CD14-positive monocyte (primary cell): ENCODE measurements at regions not wholly inside any gene's neighbourhood (a gene's known extent, or its start where the extent isn't known, plus 50 kb on each side); places are given as distances from the start of the nearest gene placed in this dataset.

ENCODE experiments used
- DNase-seq, 3 donors: peaks; one replicate each; pipeline ENCODE4 v3.0.0-alpha.2; 2011 to 2022
- H2AFZ ChIP-seq: 2 replicates; pipeline ENCODE4 v1.6.0; 2012; ENCODE audit warnings: mild to moderate bottlenecking, low read depth, low read length, inconsistent platforms; ENCODE audit not compliant: insufficient read depth, poor library complexity, severe bottlenecking
- H3K27ac ChIP-seq, 2 donors: 1 replicate in 1 of 2; 2 replicates in 1 of 2; pipeline ENCODE4 v1.5.1; 2012 to 2013; ENCODE audit warnings: low read length in 2 of 2, control low read depth in 1 of 2, inconsistent platforms in 1 of 2, low read depth in 1 of 2, mild to moderate bottlenecking in 1 of 2
- H3K27me3 ChIP-seq, 2 donors: one replicate each; pipeline versions ENCODE4 v1.6.0 to v1.6.1; 2011 to 2013; ENCODE audit warnings: low read length in 2 of 2; ENCODE audit not compliant: control insufficient read depth in 2 of 2, insufficient read depth in 2 of 2
- H3K36me3 ChIP-seq, 2 donors: replicated peaks in 1 of 2; 1 replicate in 1 of 2; 2 replicates in 1 of 2; pipeline versions ENCODE4 v1.5.1 to v1.6.1; 2012 to 2013; ENCODE audit warnings: low read length in 2 of 2, control low read depth in 1 of 2, inconsistent platforms in 1 of 2, mild to moderate bottlenecking in 1 of 2; ENCODE audit not compliant: insufficient read depth in 2 of 2, control insufficient read depth in 1 of 2
- H3K4me1 ChIP-seq, 2 donors: 1 replicate in 1 of 2; 2 replicates in 1 of 2; pipeline versions ENCODE4 v1.5.1 to v1.6.1; 2012 to 2013; ENCODE audit warnings: low read length in 2 of 2, control low read depth in 1 of 2, inconsistent platforms in 1 of 2, mild to moderate bottlenecking in 1 of 2, moderate library complexity in 1 of 2; ENCODE audit not compliant: insufficient read depth in 2 of 2, control insufficient read depth in 1 of 2
- H3K4me2 ChIP-seq: replicated peaks from 2 replicates; pipeline ENCODE3; 2012; ENCODE audit warnings: low read length, moderate library complexity, mild to moderate bottlenecking; ENCODE audit not compliant: poor library complexity, severe bottlenecking; ENCODE audit errors: extremely low read depth
- H3K4me3 ChIP-seq, 3 experiments: fragments of 200-600 bp in 1 of 3; sonication (generic) in 1 of 3; replicated peaks in 1 of 3; 1 replicate in 2 of 3; 2 replicates in 1 of 3; pipeline ENCODE4 v1.5.1; 2011 to 2013; ENCODE audit warnings: low read length in 3 of 3, mild to moderate bottlenecking in 3 of 3, control low read depth in 2 of 3, low read depth in 2 of 3, inconsistent platforms in 1 of 3, moderate library complexity in 1 of 3
- H3K79me2 ChIP-seq: 2 replicates; pipeline ENCODE4 v1.6.0; 2012; ENCODE audit warnings: mild to moderate bottlenecking, control low read depth, inconsistent platforms, low read length, moderate library complexity; ENCODE audit not compliant: insufficient read depth
- H3K9ac ChIP-seq: 2 replicates; pipeline ENCODE4 v1.6.0; 2017; ENCODE audit warnings: low read length, mild to moderate bottlenecking; ENCODE audit not compliant: insufficient read depth, poor library complexity, severe bottlenecking
- H3K9me3 ChIP-seq, 2 donors: replicated peaks in 1 of 2; 1 replicate in 1 of 2; 2 replicates in 1 of 2; pipeline versions ENCODE4 v1.5.1 to v1.6.1; 2012 to 2013; ENCODE audit warnings: low read length in 2 of 2, control low read depth in 1 of 2; ENCODE audit not compliant: control insufficient read depth in 1 of 2, insufficient read depth in 1 of 2
- H4K20me1 ChIP-seq: 2 replicates; pipeline ENCODE4 v1.6.0; 2012; ENCODE audit warnings: mild to moderate bottlenecking, low read length, control low read depth, moderate library complexity; ENCODE audit not compliant: insufficient read depth
- H3K27ac Mint-ChIP-seq, 7 donors: one replicate each; pipeline ENCODE4 v1.8.0; 2020; ENCODE audit warnings: mild to moderate bottlenecking in 7 of 7, mixed read lengths in 7 of 7, moderate library complexity in 6 of 7, inconsistent platforms in 2 of 7
- H3K27me3 Mint-ChIP-seq, 3 donors: one replicate each; pipeline ENCODE4 v1.8.0; 2021 to 2022; ENCODE audit warnings: low read depth in 3 of 3, mild to moderate bottlenecking in 3 of 3, mixed read lengths in 3 of 3, moderate library complexity in 3 of 3, inconsistent platforms in 1 of 3
- H3K36me3 Mint-ChIP-seq, 2 donors: one replicate each; pipeline ENCODE4 v1.8.0; 2020; ENCODE audit warnings: mixed read lengths in 2 of 2, inconsistent platforms in 1 of 2, mild to moderate bottlenecking in 1 of 2
- H3K4me1 Mint-ChIP-seq: one replicate; pipeline ENCODE4 v1.8.0; 2020; ENCODE audit warnings: mild to moderate bottlenecking, mixed read lengths
- H3K4me3 Mint-ChIP-seq, 2 donors: one replicate each; pipeline ENCODE4 v1.8.0; 2020; ENCODE audit warnings: mild to moderate bottlenecking in 2 of 2, mixed read lengths in 2 of 2, moderate library complexity in 1 of 2
- H3K9me3 Mint-ChIP-seq, 7 donors: one replicate each; pipeline ENCODE4 v1.8.0; 2020 to 2022; ENCODE audit warnings: mixed read lengths in 7 of 7, mild to moderate bottlenecking in 6 of 7, moderate library complexity in 6 of 7, inconsistent platforms in 2 of 7
- CTCF ChIP-seq: fragments of 200-600 bp; IDR thresholded peaks from one replicate; pipeline ENCODE4 v1.8.0; 2022; ENCODE audit warnings: antibody characterized with exemption, mild to moderate bottlenecking
- WGBS: methylation state at CpG from one replicate; pipeline ENCODE4 v1.1.5; 2013; ENCODE audit warnings: missing lambda C conversion rate; ENCODE audit not compliant: insufficient coverage; 5-methylcytosine and 5-hydroxymethylcytosine counted together
- intact Hi-C, 2 donors: fragments of 100-400 bp; cut with micrococcal nuclease; formaldehyde crosslinking; loops; one replicate each; pipeline versions ENCODE4 v1.15.0 to v1.15.1; 2023

GRCh38 chr7:156069891-156070290 lies 257.6 kb upstream of the SHH start:
- no peak overlapping the region for H3K4me2 ChIP-seq
- H2AFZ ChIP-seq = no peak overlapping the region
- H3K4me1 ChIP-seq = no peaks in the 10 kb centered on the region
- H3K27ac ChIP-seq = no peak overlapping the region
- H3K79me2 ChIP-seq = no peaks in the 10 kb centered on the region
- Mint-ChIP-seq H3K9me3 (peaks cover 0 to 22% (median 7%) of the 10 kb centered on the region in 7 donors), H3K4me1 (no peaks in the 10 kb centered on the region), H3K36me3 (no peaks in the 10 kb centered on the region), H3K27me3 (no peaks in the 10 kb centered on the region), H3K27ac (no peak overlapping the region), H3K4me3 (no peak overlapping the region)
- intact Hi-C loops = no loop called here
- no peaks in the 10 kb centered on the region for H3K27me3 ChIP-seq
- WGBS = 97% methylated on average over 4 of the region's 4 CpGs
- DNase-seq = no peak
- no peak overlapping the region for H3K9ac ChIP-seq
- H4K20me1 ChIP-seq = no peaks in the 10 kb centered on the region
- no peak for TF ChIP-seq CTCF
- H3K4me3 ChIP-seq = no peak overlapping the region
- H3K9me3 ChIP-seq = peaks cover 0 to 4% of the 10 kb centered on the region in 2 donors
- no peaks in the 10 kb centered on the region for H3K36me3 ChIP-seq

DNA sequence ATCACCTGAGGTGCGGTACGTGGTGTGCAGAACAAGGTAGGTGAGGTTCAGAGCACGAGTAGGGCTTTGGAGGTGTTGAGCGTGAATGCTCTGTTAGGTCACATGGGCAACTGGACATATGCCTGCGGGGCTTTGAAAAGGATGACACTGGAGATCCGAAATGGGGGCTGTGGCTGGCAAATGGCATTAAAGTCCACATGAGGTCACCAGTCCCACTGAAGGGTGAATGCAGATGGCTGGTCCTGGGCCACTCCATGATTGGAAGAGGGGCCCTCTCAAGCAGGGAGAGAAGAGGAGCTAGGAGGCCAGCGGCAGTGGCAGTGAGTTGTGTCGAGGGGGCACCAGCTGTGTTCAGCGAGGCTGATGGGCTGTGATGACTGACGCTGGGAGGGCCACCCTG lies 254.9 kb upstream of the SHH start:
- H3K9ac ChIP-seq = no peak overlapping the region
- Mint-ChIP-seq H3K27me3 (no peaks in the 10 kb centered on the region), H3K36me3 (no peaks in the 10 kb centered on the region), H3K4me1 (no peaks in the 10 kb centered on the region), H3K27ac (peak overlapping the region in 1 of 7 donors; percentile 40), H3K9me3 (peaks cover 0 to 24% (median 8%) of the 10 kb centered on the region in 7 donors), H3K4me3 (no peak overlapping the region)
- H3K4me3 ChIP-seq = no peak overlapping the region
- H3K27me3 ChIP-seq = no peaks in the 10 kb centered on the region
- no peaks in the 10 kb centered on the region for H4K20me1 ChIP-seq
- intact Hi-C loops = no loop called here
- H3K36me3 ChIP-seq = no peaks in the 10 kb centered on the region
- WGBS = 88% methylated on average over 9 of the region's 10 CpGs
- no peak for TF ChIP-seq CTCF
- peaks cover 0 to 4% of the 10 kb centered on the region in 2 donors for H3K9me3 ChIP-seq
- no peak for DNase-seq
- no peak overlapping the region for H3K4me2 ChIP-seq
- no peak overlapping the region for H2AFZ ChIP-seq
- H3K4me1 ChIP-seq = no peaks in the 10 kb centered on the region
- H3K79me2 ChIP-seq = no peaks in the 10 kb centered on the region
- no peak overlapping the region for H3K27ac ChIP-seq
